D341Med (cell line): ENCODE measurements at regions not wholly inside any gene's neighbourhood (a gene's known extent, or its start where the extent isn't known, plus 50 kb on each side); places are given as distances from the start of the nearest gene placed in this dataset.

Experiments used
- DNase-seq: peaks from one replicate; pipeline ENCODE4 v3.0.0; 2012; ENCODE audit warnings: low spot score

DNA sequence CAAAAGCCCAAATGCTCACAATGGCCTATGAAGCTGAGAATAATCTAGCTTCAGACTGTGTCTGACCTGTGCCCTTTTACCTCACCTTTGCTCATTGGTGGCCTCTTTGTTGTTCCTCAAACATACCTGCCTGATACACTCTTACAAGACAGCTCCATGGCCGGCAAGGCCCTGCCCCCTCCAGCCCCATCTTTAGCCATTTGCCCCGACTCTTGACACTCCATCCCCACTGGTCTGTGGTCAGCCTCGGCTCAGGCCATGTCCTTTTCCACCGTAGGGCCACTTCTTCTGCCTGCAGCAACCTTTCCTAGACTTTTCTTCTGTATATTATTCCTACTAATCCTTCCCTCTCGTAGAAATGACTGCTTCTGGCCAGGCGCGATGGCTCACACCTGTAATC, 265.2 kb downstream of the RPS24 start:
- DNase-seq = no peak

DNA sequence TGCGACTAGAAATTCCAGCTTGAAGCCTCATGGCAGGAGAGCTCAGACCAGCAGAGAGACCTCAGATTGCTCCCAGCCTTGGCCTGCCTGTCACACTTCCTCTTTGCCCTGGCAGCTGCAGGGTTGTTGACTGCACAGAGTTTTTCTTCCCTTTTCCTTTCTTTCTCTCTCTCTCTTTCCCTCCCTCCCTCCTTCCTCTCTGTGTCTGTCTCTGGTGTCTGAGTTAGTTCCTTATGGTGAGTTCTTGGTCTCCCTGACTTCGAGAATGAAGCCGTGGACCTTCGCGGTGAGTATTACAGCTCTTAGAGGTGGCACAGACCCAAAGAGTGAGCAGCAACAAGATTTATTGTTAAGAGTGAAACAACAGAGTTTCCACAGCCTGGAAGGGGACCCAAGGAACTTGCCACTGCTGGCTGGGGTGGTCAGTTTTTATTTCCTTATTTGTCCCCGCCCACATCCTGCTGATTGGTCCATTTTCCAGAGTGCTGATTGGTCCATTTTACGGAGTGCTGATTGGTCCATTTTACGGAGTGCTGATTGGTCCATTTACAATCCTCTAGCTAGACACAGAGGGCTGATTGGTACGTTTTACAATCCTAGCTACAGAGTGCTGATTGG, 266.3 kb downstream of the RPS24 start:
- no peak for DNase-seq

DNA sequence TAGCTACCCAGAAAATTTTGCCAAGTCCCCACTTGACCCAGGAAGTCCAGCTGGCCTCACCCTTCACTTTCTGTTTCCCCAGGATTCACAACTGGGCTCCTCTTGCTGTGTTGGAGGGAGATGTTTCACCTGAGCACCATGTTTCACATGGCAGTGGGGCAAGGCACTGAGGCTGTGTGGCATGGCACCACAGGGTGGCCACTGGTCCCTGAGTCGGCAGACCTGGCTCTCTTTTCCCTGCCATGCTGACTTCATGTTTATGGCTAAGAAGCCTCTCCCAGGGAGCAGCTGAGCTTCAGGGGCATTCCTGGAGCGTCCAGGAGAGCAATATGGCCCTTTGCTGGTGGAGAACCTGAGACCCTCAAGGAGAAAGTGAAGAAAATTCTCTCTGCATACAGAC, 266.9 kb downstream of the RPS24 start:
- DNase-seq = no peak

DNA sequence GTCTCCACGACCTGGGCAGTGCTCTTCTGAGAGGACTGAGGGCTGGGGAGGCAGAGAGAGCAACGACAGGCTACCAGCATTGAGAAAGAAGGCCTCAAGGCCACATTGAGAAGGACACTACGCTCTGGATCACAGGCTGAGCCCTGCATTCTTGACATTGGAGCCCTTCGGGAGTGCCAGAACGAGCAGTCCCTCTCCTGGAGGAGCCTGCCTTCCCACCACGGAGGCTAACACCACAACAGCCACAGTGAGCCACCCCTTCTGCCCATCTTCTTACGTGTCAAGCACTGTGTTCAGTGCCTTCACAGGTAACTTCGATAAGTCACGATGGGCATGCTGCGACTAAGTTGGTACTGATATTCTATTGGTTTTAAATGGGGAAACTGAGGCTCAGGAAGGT, 267.8 kb downstream of the RPS24 start:
- no peak for DNase-seq

DNA sequence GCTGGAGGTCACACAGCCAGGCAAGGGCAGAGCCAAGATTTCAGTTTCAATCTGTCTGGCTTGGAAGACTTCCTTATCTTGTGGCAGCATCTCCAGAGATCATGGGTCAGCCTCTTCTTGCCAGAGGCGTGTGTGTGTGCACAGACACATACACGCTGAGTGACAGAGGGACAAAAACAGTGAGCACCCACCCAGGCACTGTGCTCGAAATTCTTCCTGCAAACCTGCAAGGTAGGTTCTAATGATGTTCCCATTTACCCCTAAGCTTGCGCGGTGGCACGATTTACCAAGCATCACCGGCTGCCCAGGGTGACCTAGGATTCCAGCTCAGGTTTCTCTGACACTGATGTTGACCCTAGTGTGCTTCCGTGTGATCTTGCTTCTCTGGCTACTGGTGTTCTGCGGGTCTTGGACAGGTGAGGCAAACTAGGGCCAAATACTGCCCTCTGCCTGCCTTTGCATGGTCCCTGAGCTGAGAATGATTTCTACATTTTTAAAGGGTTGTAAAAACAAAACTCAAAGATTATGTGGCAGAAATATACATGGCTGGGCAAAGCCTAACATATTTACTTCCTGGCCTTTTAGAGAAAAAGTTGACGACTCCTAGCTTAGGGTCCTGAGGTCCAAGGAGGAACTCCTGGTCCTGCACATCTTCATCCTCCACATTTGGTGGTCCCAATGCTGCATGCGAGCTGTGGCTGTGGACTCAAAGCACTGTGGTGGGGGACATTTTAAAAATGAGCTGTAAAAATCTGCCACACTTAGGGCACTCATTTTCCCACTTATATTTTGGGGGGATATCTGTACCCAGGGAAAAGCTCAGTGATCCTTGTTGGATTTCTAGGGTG, 268.5 kb downstream of the RPS24 start:
- DNase-seq = no peak

DNA sequence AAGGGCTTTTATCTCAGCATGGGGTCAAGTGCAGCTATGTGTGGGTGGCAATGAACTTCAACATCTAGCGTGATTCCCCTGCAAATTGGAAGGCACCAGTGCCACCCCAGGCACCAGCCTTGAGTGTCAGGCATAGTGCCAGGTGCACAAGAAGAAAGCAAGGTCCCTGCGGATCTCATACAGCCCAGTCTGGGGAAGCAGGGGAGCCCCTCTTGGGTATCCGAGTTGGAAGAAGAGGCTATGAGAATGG, 269.0 kb downstream of the RPS24 start:
- no peak for DNase-seq

DNA sequence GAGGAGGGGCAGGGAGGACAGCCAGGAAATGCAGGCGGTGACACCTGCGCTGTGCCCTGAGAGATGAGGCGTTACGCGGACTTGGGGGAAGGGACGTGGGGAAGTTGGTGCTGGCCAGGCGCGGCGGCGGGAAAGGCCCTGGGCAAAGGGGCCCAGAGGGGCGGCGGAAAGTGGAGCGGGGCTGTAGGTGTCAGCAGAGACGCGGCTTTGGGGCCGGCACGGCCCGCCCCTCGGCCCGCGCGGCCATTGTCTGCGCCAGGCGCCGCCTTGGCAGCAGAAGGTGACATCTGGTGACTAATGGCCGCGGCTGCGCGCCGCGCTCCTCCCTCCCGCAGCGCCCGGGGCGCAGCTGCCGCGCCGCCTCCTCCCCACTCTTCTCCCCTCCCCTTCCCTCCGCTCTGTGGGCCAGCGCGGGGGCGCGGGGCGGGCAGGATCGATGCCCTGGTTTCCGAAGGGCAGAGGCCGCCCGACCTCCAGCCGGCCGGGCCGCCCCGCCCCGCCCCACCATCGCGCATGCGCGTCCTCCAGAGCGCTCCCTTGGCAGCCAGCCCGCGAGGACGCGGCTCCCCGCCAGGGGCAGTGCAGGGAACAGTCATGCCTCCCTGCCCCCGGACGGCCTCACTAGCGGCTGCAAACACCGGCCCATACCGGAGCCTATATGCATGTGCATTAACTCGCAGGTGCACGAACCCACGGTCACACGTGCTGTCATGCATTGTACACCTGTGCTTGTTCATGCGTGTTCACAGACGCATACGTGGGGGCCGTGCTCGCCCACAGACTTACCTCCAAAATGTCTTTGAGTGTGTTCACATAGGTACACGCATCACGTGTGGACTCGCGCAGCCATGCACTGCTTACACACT, 269.6 kb downstream of the RPS24 start:
- peak; percentile 94 for DNase-seq

DNA sequence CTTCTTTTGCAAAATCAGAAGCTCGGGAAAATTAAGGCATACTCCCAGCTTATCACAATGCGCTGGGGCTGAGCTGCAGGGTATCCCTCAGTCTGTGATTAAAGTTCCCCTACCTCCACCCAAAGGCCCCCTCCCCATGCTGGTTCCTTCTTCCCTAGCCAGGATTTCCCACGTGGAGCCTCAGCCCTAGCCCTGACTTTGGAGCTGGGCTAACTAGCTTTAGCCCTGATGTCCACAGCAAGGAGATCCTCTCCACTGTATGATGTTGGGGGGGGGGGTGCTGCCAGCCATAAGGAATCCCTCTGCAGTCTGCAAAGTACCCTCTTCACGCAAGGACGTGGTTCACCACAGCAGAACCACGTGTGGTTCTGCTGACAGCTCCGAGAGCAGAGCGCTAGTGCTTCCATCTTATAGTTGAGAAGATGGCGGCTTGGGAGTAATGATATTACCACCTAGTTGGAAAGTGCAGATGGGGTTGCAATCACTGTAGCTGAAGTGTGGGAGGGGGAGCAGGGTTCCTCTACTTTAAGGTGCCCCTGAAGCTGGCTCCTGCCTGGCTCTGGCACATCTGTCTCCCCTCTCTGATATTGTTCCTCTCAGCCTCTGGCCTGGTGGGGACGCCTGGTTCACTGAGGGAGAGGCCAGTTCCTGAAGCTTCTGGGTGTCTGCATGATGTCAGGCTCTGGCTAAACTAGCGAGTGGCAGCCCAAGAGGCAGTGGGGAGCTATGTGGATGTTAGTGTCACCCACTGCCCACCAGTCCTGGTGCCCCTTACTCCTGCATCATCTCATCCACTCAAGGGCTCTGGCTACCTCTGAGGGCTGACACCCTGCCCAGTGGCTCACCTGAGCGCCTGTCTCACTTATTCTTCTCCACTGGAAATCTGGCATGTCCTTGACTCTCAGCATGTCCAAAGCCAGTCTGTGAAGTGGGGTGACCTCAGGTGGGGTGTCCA, 270.7 kb downstream of the RPS24 start:
- DNase-seq = no peak

DNA sequence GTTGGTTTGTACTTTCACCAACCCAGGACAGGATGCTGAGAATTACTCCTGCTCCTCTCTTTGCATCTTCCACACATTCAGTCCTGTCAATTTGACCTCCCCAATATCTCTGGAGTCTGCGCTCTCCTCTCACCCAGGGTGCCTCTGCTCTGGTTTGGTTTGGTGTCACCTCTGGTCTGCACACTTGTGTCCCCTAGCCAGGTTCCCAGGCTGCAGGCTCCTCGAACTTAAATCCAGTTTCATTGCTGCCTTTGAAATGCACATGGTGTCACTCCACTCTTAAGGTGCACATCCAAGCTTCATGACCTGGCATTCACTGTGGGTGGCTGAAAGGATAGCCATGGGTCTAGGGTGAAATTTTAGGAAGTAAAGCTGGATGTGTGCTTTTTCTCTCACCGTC, 271.6 kb downstream of the RPS24 start:
- no peak for DNase-seq

DNA sequence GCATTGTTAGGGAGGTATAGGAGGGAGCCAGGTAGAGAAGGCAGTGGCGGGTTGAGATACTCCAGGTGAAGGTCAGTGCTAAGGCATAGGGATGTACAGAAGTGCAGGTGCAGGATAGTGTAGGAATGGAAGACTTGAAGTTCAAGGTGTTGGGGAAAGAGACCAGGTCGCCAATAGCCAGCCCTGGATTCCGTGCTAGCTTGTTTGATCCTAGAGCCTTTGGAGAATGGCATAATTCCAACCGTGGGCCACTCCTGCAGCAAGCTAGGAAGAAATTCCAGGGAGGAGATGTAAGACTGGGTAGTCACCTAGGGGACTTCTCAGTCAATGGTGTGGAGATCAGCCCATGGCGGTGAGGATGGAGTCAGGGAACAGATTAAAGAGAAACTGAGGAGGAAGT, 272.7 kb downstream of the RPS24 start:
- DNase-seq = no peak

DNA sequence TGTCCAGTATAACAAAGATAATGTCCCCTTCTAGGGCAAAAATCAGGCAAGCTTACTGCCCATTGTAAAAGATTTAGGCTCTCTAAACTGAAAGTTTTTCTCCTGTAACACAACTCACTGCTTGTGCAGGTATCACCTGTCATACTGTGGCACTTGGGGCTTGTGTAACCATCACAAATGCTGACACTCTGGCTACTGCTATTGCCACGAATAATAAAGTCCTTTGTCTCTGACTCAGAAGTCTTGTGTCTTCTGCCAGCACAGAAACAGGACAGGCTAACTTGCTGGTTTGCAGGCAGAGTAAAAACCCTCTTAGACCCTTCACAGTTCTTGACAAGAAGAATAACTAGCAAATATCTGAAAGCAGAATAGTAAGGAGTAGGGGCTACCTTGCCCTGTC, 273.9 kb downstream of the RPS24 start:
- DNase-seq = no peak

DNA sequence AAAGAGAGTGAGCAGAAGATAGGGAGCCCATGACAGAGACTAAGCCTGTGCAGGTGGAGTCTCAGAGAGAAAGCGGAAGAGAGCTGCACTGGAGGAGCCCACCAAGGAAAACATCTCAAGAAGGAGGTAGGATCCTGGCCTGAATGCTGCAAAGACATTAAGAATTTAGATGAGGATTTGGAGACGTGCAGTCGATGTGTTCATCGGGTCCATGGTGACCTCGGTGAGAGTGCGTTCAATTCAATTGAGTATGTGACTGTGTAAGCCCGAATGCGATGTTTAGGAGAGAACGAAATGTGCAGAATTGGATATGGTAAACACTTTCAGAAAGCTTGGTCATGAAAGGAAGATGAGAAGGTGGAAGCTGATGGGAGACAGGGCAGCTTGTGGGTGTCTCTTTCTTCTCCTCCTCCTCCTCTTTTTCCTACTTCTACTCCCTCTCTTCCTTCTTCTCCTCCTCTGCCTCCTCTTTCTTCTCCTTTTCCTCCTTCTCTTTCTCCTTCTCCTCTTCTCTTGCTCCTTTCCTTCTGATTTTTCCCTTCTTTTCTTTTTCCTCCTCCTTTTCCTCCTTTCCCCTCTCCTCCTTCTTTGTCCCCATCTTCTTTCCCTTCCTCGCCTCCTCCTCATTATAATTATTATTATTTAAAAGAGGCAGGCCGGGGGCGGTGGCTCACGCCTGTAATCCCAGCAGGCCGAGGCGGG, 276.0 kb downstream of the RPS24 start:
- DNase-seq = no peak

DNA sequence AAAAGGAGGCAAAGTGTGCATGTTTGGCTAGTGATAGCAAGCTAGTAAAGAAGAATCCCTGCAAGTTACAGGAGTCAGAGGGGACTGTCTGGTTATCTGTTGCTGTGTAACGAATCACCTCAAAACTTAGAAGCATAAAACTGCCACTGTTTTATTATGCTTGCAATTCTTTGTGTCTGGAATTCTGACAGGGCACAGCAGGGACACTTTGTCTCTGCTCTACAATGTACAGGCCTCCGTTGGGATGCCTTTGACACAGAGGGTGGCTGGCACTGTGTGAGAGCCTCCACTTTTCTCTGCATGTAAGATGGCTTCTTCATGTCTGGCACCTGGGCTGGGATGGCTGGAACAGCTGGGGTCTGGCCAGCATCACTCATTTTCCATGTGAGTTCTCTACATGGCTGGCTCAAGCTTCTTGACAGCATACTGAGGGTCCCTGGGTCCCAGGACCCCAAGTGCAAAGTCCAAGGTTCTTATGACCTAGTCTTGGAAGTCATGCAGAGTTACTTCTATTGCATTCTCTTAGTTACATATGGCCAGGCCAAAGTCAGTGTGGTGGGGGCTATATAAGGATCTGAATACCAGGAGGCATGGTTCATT, 276.9 kb downstream of the RPS24 start:
- no peak for DNase-seq

DNA sequence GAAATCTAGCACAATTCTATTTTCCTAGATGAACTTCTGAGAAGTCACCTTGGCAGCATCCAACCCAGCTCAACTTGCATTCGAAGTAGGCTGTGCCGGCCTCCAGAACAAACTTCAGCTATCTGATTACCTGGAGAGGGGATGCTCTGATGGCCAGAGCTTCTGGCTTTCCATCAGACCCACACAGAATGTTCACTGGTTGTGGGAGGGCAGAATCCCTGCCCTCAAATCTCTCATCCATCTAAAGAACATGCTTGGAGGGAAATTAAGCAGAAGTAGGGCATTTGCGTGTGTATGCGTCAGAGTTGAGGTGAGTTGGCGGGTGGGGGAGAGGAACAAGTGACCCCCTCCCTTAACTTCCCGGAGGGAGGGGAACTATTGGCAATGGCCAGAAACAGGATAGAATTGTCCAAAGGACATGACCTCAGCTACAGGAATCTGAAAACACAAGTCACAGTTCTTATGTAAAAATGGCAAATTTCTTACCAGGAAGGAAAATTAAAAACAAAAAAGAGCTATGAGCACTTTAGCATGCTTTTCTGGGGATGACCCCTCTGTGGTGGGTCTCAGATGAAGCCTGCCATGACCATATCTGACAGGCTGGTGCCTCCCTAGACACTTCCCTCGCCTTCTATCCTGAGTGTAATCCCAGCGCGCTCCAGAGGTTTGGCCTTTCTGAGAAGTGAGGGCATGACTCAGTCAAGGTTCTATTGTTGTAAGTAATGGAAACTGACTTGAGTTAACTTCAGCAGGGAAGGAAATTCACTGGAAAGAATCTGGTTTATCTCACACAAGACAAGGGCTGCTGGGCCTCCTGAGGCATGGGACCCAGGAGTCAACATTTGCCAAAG, 278.8 kb downstream of the RPS24 start:
- DNase-seq = no peak

DNA sequence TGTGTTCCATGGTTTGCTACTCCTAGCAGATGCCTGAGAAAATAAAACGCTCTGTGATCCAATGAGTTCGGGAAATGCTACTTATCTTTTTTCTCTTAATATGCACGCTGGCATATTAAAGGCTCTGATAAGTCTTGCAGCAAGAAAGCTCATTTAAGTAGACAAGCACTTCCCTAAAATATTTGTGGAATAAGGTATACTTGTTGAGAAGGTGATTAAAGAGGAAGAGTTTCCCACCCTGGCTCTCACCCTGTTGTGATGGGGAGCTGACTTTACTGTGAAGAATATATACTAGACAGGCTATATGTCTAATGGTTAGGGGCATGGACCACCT, 279.4 kb downstream of the RPS24 start:
- no peak for DNase-seq

DNA sequence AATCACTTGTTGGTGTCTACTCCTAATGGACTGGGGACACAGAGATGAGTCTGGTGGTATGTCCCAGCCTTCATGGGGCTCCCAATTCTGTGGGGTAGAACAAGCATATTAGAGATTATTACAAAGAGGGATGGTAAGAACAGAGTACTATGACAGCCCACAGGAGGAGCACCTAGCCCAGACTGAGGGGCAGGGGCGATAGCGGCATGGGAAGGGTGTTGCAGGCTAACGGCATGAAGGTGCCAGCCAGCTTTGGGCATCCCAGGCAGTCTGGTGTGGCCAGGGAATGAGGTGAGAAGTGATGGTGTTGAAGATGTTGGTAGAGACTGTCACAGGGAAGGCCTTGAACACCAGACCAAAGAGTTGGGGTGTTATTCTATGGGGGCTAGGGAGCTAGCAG, 280.0 kb downstream of the RPS24 start:
- DNase-seq = no peak

DNA sequence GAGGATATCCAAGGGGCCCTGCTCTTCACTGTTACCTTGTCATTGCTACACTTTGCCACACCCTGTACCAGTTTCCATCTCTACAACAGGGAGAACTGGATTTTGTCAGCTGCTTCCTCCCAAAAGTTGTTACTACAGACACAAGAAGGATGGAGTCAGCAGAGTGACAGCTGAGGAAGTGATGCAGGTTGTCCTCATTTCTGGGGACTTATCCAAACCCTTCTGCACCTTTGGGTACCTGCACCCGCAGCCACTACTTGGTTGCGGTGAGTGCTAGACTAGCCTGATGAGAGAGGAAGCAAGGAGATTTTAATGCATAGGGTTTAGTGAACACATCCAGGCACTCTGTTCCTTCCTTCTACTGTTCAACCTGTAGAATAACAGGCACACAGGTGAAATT, 281.0 kb downstream of the RPS24 start:
- DNase-seq = no peak

DNA sequence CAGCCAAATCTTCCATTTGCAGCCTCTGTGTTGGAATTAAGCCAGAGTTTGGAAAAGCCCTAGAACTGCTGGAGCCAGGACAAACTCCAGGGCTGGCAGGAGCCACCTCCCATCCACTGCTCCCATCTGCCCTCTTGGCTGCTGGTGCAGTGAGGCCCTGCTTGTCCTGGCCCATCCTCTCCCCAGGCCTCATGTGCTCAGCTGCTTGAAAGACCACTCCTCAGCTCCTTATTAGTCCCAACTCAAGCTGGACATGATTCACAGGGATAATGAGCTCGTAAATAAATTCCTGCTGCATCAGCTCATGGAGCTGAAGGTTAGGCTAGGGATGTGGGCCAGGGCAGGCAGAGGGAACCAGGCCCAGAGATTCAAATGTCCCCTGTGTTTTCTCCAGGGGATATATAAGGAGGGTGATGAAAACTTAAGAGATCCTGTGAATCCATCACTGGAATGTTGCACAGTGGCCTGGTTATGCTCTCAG, 282.8 kb downstream of the RPS24 start:
- no peak for DNase-seq

DNA sequence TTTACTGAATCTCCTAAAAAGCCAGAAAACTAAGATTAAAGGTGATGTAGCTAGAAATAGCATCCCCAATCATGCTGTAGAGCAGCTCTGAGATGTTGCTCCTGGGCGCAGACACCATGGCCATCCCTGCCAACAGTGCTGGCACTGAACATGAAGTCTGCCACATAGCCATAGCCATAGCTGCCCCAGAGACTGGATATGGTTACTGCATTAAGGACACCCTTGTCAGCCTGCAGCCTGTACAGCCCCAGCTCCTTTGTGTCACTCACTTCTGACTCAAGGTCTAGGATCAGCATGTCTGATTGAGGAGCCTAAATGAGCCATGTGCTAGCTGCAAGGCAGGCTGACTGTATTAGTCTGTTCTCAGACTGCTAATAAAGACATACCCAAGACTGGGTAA, 284.6 kb downstream of the RPS24 start:
- DNase-seq = no peak

DNA sequence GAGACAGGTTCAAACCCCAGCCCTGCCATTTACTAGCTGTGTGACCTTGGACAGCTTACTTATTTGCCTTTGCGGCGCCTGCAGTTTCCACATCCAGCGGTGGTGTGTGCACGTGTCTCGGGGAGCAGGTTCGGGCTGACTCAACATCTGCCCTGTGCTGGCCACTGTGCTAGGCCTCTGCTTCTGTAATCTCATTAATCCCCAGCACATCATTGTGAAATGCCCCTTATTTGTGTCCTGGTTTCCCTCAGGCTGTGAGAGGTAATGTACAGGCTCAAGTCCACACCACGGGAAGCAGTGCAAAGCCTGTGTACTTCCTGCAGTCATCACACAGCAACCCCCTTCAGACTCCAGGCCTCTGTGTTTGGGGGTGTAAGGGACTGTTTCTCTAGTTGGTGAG, 285.7 kb downstream of the RPS24 start:
- DNase-seq = no peak
